Thyroid gland (tissue), 4 donors: ENCODE measurements at regions not wholly inside any gene's neighbourhood (a gene's known extent, or its start where the extent isn't known, plus 50 kb on each side); places are given as distances from the start of the nearest gene placed in this dataset.

ENCODE experiments used
- POLR2A ChIP-seq, 2 donors: fragments of 450-650 bp; IDR thresholded peaks; one replicate each; pipeline ENCODE4 v1.6.1; 2017; ENCODE audit warnings: antibody characterized with exemption in 2 of 2, mild to moderate bottlenecking in 2 of 2, moderate library complexity in 1 of 2
- TF ChIP-seq, protein P1 (sequence below), 6 experiments: fragments of 200-600 bp in 3 of 6; fragments of 450-650 bp in 3 of 6; sonication (generic) in 3 of 6; IDR thresholded peaks; one replicate each; pipeline ENCODE4 v1.5.1; 2016 to 2019; ENCODE audit warnings: antibody characterized with exemption in 6 of 6, mild to moderate bottlenecking in 2 of 6, inconsistent platforms in 1 of 6, moderate library complexity in 1 of 6

GRCh38 chr4:65968831-65969558 lies 298.7 kb upstream of the EPHA5 start:
- TF ChIP-seq, protein P1, sequence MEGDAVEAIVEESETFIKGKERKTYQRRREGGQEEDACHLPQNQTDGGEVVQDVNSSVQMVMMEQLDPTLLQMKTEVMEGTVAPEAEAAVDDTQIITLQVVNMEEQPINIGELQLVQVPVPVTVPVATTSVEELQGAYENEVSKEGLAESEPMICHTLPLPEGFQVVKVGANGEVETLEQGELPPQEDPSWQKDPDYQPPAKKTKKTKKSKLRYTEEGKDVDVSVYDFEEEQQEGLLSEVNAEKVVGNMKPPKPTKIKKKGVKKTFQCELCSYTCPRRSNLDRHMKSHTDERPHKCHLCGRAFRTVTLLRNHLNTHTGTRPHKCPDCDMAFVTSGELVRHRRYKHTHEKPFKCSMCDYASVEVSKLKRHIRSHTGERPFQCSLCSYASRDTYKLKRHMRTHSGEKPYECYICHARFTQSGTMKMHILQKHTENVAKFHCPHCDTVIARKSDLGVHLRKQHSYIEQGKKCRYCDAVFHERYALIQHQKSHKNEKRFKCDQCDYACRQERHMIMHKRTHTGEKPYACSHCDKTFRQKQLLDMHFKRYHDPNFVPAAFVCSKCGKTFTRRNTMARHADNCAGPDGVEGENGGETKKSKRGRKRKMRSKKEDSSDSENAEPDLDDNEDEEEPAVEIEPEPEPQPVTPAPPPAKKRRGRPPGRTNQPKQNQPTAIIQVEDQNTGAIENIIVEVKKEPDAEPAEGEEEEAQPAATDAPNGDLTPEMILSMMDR (IDR thresholded peaks at IDR 0.05) = no peak
- TF ChIP-seq POLR2A (IDR thresholded peaks at IDR 0.05) = no peak
